ENCODE measurements at regions not wholly inside any gene's neighbourhood (a gene's known extent, or its start where the extent isn't known, plus 50 kb on each side); places are given as distances from the start of the nearest gene placed in this dataset.
"Not testable (repeated sequence)": the region's sequence is repeated elsewhere in the genome, so short reads cannot be mapped to it uniquely, and the experiment has no call there.

DNA sequence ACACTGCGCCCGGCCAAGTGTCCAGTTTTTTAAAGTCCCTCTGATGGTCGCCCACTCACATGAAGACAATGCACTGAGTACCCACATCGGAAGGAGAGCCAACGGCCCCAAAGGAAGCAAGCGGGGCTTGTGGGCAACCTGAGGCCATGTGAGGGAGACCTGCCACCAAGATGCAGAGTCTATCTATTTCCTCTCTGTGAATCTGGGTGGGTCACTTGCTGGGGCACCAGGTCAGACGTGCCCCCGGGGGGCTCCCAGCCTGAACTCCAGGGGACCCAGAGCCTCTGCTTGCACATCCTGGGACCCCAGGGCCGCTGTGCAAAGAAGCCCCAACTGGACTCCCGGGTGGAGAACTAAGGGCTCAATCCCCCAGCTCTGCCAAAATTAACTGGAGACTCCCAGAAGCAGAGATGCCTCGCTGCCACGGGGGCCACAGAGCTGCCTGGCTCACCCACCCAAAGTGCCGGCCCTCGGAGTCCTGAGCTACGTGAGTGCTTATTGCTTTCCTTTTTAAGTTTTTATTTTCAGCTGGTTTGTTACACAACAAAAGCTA is 106.4 kb downstream of the BRD1 start:
- no peak for DNase-seq

DNA sequence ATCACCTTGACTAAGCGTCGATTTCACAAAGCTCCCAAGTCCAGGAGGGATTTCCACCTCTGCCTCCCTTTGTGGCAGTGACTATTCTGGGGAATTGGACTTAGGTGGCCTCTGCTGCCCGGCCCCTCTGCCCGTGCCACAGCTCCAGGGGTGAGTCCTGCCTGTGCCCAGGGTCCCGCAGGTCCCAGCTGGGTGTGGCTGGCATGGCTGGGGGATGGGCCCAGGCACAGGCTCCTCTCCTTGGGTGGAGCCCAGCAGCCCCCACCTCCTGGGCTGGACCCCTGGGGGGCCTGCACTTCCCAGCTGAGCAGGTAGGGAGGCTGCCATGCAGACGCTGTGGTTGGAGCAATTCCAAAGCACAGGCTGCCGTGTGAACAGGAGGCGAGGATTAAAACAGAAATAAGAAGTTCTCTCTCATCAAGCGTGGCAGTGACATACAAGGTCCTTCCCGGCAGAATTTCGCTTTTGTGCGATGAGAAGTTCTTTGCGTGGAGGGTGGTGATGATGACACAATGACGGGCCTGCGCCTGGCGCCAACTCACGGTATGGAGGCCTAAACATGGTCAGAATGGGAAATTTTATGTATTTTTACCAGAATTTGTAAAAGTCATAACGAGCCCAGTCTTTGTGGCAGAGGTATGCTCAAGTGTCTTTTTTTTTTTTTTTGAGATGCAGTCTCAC is 107.3 kb downstream of the BRD1 start:
- DNase-seq = no peak

DNA sequence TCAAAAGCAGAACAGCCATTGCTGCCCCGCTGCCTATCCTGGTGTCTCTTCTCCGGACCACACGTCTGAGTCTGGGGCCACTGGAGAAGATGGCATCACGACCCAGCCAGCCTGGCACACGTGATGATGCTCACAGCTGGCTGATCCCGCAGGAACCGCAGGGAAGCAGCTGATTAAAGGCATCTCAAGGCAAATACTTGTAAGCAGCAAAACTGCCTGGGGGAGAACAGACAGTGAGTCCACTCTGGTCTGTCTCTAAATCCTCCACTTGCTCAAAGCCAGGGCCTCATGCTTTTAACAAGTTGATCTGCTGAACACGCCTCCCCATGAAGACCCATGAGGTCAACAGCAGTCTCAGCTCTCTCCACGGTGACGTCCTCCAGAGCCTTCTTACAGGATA is 108.6 kb downstream of the BRD1 start:
- no peak for DNase-seq

DNA sequence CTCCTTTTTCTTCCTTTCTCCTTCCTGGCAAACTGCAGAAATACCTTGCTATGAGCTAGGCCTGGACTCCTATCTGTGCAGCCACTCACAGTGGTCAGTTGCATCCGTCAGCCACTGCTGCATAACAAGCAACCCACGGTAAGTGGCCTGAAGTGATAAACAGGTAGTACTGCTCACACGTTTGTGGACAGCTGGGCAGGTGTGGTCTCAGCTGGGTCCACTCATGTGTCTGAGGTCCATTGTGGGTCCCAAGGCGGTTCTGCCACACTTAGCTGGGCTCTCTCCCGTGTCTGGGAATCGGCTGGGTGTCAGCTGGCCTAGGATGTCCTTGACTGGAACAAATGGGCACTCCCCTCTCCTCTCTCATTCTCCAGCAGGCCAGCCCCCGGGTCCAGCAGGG is 109.3 kb downstream of the BRD1 start:
- no peak for DNase-seq

DNA sequence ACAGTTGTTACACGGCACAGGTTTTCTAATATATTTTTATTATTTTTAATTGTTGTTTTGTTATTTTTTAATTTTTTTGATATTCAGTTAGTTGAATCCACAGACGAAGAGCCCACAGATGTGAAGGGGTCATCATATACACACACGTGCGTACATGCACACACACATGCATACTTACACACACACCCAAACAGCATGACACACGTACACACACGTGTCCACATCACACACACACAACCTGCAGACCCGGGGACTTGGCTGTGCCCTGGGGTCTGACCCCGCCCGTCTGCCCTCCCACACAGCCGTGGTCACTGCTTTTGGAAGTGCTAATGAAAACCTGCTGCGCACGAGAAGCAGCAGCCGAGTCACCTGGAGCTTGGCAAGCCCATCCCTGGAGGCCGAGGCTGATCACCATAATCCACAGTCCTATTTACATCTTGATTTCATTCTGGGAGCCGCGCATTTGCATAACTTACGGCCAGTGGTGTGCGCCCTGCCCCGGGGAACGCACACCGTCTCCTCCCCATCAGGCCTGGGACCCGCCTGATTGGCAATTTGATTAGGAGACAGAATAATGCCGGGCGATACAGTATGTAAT is 110.3 kb downstream of the BRD1 start:
- no peak for DNase-seq

DNA sequence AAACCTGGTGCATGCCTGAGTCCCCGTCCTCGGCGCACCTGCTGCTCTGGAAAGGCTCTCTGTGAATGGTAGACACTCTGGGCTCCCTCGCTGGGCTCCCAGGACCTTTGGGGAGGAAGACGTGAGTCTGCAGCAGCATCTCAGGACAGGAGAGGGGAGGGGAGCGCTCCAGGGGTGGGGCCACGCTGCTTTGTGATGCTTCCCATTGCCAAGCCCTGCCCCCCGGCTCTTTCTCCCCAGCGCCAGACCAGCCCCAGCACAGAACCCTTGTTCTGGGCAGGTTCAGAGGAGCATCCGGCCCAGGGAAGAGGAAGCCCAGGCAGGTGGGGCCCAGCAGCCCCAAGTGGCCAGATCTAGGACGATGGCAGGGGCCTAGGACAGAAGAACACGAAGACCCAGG is 111.2 kb downstream of the BRD1 start:
- no peak for DNase-seq

DNA sequence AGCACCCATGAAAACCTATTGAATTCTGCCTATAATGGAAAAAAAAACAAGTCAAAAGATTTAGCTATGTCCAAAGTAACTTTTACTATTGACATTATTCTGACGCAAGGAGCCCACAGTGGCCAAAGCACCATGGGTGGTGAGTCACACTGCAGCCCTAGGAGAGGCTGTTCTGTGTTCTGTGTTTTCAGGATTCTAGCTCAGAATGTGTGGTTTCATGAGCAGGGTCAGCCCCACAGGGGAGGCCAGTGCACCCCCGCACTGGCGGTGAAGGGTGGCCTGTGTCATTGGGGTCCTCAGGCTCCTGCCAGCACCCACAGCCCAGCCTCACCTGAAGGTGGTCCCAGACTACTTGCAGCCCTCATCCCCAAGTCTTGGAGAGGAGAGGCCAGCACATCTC is 112.2 kb downstream of the BRD1 start:
- no peak for DNase-seq

DNA sequence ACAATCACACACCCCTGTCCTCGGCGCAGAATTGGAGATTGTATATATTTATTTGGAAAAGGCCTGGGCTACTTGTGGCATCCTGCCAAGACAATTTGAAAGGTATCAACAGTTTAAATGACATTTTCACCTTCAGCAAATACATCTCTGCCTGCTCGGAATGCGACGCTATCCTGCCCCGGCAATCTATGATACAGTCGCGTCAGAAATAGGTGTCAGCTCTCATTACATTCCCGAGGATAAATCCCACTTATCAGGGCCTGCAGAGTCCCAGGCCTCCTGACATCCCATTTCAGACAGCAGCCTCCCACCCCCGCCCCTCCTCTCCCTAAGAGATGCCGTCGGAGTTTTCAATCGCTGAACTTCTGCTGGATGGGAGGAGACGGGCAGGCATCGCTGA is 114.7 kb downstream of the BRD1 start:
- DNase-seq = no peak

DNA sequence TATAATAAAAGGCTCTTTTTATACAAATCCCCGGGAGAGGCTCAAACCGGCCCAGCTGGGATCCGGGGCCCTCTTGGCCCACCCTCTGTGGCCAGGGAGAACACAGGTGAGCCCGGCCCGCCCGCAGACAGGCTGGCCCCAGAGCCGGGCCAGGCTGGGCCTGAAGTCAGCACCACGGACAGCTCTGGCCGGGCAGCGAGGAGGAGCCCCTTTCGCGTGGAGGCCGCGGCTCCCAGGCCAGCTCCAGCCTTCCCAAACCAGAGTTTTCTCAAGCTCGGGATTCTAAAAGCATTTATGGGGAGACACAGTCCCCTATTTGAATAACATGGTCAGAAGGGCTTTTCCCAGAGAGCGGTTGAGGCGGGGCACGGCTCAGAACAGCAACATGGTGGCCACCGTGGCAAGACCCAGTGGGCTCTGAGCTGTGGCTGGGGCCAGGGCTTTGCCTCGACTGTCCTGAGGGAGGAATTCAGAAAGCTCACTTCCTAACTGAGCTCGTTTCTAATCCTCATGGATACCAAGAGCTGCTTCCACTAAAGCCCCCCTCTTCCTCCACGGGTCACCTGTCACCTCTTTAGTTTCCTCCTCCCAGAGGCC is 115.4 kb downstream of the BRD1 start:
- DNase-seq = no peak

DNA sequence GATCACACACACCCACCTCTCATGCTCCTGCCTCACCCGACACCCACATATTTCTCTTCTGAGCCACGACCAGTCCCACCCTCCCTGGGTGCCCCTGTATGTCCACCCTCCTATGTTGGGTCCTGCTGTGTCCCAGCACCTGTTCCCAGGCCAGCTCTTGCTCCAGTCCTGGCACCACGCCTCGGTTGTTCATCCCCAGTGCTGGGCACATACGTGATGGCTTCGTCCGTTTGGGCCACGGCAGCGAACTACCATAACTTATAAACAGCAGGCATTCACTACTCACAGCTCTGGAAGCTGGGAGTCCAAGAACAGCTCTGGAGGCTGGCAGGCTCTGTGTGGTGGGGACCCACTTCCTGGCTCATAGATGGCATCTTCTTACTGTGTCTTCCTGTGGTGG is 116.9 kb downstream of the BRD1 start:
- no peak for DNase-seq

DNA sequence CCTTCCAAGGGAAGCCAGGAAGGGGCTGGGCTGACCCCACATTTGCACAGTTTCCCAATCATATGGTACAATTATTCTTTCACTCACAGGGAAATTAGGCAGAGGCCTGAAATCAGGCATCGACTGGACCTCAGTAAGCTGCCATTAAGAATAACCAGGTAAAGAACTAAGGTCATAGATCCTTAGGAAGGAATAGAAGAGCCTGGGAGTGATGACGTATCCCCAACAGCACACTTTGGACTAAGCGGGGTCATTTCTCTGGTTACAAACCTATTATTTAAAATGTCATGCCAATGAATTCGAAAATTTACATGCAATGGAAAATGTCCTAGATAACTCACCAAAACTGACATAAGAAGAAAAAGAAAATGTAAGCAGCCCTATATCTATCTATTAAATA is 118.2 kb downstream of the BRD1 start:
- no peak for DNase-seq

DNA sequence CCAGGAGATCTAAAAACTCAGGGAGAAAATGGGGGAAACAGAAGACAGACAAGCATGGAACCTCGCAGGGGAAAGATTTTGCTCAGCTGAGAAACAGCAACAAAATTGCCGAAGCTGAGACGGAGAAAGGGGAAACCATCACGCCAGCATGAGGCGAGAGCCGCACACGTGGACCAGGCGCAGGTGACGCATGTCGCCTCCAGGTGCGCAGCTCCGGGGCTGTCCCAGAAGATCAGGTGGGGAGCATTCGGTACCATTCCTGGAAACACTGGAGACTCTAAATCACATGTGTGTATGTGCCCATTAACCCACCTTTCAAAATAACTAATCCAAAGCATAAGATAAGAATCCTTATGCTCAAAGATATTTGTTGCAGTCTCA is 121.7 kb downstream of the BRD1 start:
- no peak for DNase-seq

DNA sequence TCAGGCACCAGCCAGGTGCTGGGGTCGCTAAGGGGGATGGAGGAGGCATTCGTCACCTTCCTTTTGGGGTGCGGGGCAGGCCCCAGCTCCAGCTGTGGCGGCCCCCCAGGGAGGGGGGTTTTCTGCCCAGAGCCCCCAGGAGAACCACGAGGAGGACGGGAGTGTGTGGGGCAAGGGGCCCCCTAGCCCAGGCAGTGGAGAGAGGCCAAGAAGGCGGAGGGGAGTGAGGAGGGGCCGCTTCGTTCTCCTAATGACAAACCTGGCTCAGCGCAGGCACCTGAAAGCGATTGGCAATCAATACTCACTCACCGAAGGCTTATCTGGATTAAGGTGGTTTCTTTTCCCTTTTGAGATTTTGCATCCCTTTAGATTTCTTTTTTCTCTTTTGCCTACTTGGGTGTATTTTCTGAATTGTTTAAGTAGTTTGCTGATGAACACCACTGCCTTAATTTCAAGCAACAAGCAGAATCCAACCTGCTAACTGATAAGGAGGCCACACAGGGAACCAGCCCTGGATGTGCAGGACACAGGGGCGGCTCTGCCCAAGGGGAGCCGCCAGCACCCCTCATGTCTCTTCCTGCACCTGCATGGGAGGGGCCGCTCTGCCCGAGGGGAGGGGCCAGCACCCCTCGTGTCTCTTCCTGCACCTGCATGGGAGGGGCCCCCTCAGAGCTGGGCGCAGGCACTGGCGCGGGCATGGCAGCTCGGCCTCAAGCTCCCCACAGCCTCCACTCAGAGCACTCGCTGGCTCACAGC is 122.3 kb downstream of the BRD1 start:
- DNase-seq = no peak

DNA sequence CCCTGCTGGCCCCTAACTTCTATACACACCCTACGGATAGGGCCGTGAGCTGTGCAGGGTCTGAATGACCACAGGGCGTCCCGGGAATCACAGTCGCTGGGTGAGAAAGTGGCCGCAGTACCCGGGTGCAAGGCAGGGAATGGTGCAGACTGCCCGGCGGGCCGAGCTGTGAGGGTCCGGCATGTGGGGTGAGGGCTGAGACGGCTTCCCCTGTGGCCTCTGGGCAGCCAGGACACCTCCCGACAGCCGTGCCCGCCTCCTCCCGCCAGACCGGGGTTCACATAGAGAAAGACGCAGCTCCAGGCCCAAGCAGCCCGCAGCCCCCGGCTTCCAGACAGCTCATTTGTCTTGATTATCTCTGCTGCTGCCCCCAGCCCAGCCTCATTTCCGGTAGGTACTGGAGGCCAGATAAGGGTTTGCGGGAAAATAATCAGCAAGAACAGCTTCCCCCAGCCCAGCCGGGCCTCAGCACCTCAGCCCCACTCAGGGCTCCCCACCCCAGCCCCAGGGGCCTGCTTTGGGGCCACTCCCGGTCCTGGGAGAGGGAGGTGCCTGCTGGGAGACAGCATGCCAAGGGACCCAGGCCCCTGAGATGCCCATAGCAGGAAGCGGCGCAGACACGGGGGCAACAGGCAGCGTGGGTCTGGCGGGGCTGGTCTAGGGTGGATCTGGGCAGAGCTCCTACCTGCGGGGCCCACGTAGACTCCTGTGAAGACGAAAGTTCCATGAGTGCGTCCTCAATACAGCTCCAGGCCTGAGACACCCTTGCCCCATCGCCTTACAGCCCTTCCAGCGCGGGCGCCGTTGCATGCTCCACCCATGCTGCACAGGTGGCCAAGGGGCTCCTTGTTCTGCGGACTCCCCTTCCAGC is 123.1 kb downstream of the BRD1 start:
- DNase-seq = no peak

DNA sequence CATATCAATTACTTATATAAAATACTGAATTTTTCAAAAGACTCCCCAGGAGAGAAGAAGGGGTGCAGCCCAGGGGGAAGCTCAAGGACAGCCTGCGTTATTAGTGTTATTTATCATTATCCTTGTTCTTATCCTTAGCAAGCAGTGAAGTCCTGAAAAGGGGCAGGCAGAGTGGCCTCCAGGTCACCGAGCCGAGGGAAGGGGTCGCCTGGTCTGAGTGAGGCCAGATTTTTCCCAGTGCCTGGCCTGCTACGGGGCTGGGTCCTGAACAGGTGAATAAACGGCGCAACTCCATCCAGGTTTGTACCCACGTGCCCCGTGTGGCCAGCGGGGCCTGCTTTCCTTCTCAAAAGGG is 123.7 kb downstream of the BRD1 start:
- no peak for DNase-seq

DNA sequence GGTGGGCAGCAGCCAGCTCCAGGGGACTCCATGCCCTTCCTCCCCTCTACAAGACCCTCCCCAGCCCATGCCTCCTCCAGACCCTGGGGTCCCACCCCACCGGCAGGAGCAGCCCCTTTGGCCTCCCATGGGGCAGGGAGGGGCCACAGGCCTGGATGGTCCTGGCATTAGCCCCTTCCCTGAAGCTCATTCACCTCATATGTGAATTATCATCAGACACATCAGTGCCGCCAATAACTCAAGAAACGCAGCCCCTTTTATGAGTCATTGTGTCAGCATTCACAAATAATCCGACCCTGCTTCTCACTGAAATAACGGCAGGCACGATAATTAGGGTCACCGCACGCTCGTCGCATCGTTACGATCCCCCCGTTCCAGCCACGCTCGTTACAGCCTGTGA is 124.2 kb downstream of the BRD1 start:
- DNase-seq = no peak

DNA sequence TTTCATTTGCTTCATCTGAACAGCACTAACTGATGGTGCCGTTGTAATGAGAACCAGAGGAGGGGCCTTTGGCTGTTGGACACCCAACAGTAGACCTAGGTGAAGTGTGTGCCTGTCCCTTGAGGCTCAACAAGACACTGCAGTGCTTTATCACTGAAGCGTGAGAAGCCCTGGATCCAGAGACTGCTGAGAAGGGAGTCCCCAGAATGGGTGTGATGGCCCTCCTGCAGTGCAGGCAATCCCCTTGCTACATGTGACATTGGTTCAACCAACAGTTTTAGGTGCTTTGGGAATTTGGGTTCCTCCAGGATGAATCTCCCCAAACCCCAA is 125.6 kb downstream of the BRD1 start:
- DNase-seq = peak in 1 of 2 experiments; percentile 24

DNA sequence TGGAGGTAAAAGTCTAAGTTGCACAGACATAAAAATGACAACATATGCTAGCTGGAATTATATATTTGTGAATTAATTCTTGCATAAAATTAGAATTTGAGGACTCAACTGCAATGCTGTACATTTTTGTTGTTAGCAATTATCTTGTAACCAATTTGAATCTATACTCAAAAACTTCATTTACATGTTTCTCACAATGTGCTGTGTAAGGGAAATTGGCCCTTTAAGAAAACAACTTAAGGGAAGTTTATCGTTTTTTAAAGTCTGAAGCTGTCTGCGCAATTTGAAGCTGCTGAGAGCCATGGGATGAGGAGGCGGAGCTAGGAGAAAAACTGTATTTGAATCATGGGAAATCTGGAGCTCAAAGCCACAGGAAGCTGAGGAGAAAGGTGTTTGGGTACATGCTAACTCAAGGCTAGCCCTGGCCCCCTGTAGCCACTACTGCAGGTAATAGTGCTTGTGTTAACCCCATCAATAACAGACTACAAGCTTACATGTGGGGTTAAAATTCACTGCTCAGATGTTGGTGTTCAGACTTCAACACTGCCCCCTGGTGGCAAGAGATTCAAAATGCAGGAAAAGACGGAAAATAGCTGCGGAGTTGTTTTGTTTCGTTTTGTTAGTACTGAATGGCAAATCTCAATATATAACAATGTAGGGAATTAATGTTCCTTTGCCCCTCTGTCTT is 126.1 kb downstream of the BRD1 start:
- DNase-seq = peak; percentile 59 to 74

DNA sequence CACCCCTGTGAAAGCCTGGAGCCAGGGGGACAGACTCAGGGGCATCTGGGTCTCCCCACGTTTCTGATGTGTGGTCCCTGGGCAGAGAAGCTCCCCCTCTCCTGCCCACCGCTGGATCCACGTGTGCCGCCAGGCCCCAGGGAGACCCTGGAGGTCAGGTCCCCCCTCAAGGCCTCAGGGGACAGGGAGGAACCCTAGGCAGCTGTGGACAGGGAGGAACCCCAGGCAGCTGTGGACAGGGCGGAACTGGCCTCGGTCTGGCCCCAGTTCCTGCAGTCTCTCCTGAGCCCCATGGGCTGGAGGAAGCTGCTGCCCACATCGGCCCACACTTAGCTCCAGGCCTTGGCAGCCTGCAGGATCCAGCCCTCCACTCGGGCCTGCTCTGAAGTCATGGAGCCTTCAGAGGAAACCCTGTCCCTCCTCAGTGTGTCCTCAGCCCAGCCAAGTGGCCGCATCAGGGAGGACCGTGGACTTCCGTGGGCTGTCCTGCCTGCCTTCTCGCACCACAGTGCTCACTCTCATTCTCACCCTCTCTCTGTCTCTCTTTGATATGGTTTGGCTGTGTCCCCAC is 127.7 kb downstream of the BRD1 start:
- no peak for DNase-seq

DNA sequence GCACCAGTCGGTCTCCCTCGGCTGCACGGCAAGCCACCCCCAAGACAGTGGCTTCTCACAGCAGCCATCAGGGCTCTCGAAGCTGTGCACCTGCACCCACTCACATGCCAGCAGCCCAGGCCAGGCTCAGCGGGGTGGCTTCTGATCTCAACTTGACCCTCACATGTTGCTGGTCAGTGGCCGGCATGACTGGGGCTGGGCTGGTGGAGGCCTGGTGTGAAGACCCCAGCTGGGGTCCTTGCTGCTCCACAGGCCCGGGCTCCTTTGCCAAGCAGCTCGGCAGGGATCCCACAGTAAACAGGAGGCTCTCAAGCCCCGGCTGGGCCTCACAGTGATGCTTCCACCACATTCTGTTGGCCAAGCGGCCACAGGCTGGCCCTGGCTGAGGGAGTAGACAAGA is 128.2 kb downstream of the BRD1 start:
- DNase-seq = no peak

DNA sequence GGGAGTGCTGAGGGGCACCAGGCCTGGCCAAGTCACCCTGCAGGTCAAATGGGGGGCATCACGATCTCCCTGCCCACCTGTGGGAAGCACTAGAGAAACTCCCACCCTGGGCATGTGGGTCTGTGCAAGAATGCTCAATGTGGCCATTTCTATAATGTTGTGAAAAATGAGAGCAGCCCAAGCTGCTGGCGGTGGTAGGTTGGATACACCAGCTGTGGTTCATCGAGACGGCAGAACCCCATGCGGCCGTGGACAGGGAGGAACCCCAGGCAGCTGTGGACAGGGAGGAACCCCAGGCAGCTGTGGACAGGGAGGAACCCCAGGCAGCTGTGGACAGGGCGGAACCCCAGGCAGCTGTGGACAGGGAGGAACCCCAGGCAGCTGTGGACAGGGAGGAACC is 129.1 kb downstream of the BRD1 start:
- not testable (repeated sequence) for DNase-seq

DNA sequence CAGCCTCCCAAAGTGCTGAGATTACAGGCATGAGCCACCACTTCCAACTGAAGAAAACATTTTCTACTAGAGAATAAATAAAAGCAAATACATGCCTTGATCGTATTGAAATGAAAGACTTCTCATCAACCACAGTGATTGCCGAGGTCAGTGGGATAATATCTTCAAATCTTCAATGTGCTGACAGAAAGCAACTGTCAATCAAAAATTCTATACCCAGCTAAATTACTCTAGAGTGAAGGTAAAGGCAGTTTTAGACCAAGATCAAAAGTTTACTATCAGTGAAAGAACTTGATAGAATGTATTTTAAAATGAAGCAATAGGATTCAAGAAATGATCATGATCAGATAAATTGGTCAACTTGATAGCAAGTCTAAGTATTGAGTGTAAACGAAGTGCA is 130.6 kb downstream of the BRD1 start:
- no peak for DNase-seq
